SK-N-SH (cell line): ENCODE measurements at regions not wholly inside any gene's neighbourhood (a gene's known extent, or its start where the extent isn't known, plus 50 kb on each side); places are given as distances from the start of the nearest gene placed in this dataset.

ENCODE experiments used
- CTCF ChIA-PET: fragments of 300-600, 350-600 bp; formaldehyde crosslinking; extraction: SDS; loops from one replicate; lab custom pipeline; 2021; lab: Yijun Ruan, JAX
- POLR2A ChIA-PET: fragments of 350-600 bp; sonication (Branson Sonifier 250); formaldehyde crosslinking; extraction: SDS; loops from one replicate; lab custom pipeline; 2020; ENCODE audit warnings: antibody characterized with exemption, inconsistent platforms; lab: Yijun Ruan, JAX
- DNase-seq: peaks from one replicate; pipeline ENCODE4 v3.0.0; 2012
- H2AFZ ChIP-seq: fragments of 200-600 bp; sonication (generic); 2 replicates; pipeline ENCODE4 v1.8.1; 2016; ENCODE audit warnings: antibody characterized with exemption, mild to moderate bottlenecking, low read depth
- H3F3A ChIP-seq: fragments of 200-600 bp; sonication (generic); replicated peaks from 2 replicates; pipeline ENCODE3; 2016; ENCODE audit warnings: antibody characterized with exemption, mild to moderate bottlenecking; ENCODE audit not compliant: insufficient read depth
- H3K27ac ChIP-seq, 2 experiments: fragments of 200-500 bp in 1 of 2; fragments of 200-600 bp in 1 of 2; sonication (Bioruptor generic) in 1 of 2; sonication (generic), shearing (Covaris generic) in 1 of 2; 2 replicates each; pipeline versions ENCODE4 v1.5.1 to v1.6.1; 2014 to 2016; ENCODE audit warnings: low read depth in 2 of 2, inconsistent platforms in 1 of 2, low read length in 1 of 2, mild to moderate bottlenecking in 1 of 2, mixed read lengths in 1 of 2
- H3K27me3 ChIP-seq: fragments of 200-600 bp; sonication (generic), shearing (Covaris generic); 2 replicates; pipeline ENCODE4 v1.6.1; 2016; ENCODE audit warnings: mixed run types; ENCODE audit not compliant: insufficient read depth
- H3K36me3 ChIP-seq, 2 experiments: fragments of 200-500 bp in 1 of 2; fragments of 200-600 bp in 1 of 2; sonication (Bioruptor generic) in 1 of 2; sonication (generic) in 1 of 2; replicated peaks in 1 of 2; 2 replicates each; pipeline versions ENCODE3 to v1.5.1; 2014 to 2016; ENCODE audit warnings: low read length in 1 of 2, mild to moderate bottlenecking in 1 of 2; ENCODE audit not compliant: insufficient read depth in 2 of 2, control insufficient read depth in 1 of 2
- H3K4me1 ChIP-seq, 2 experiments: fragments of 200-500 bp in 1 of 2; fragments of 200-600 bp in 1 of 2; sonication (Bioruptor generic) in 1 of 2; sonication (generic), shearing (Covaris generic) in 1 of 2; 2 replicates each; pipeline versions ENCODE4 v1.5.1 to v1.6.1; 2014 to 2016; ENCODE audit warnings: low read depth in 1 of 2, low read length in 1 of 2, mixed run types in 1 of 2; ENCODE audit not compliant: insufficient read depth in 2 of 2, control insufficient read depth in 1 of 2
- H3K4me2 ChIP-seq: fragments of 200-600 bp; sonication (generic), shearing (Covaris generic); 2 replicates; pipeline ENCODE4 v1.6.1; 2017; ENCODE audit warnings: mixed run types
- H3K4me3 ChIP-seq, 2 experiments: fragments of 200-500 bp in 1 of 2; fragments of 200-600 bp in 1 of 2; sonication (Bioruptor generic) in 1 of 2; sonication (generic), shearing (Covaris generic) in 1 of 2; 2 replicates each; pipeline versions ENCODE4 v1.5.1 to v1.8.1; 2014 to 2016; ENCODE audit warnings: low read depth in 2 of 2, inconsistent platforms in 1 of 2, low read length in 1 of 2, mild to moderate bottlenecking in 1 of 2, mixed read lengths in 1 of 2, moderate library complexity in 1 of 2
- H3K79me2 ChIP-seq: fragments of 200-600 bp; sonication (generic); 2 replicates; pipeline ENCODE4 v1.8.1; 2017; ENCODE audit warnings: mild to moderate bottlenecking; ENCODE audit not compliant: insufficient read depth
- H3K9ac ChIP-seq: fragments of 200-600 bp; sonication (generic); 2 replicates; pipeline ENCODE4 v1.6.1; 2017; ENCODE audit warnings: mixed run types
- H3K9me2 ChIP-seq: fragments of 200-600 bp; sonication (generic); 2 replicates; pipeline ENCODE4 v1.6.1; 2017; ENCODE audit warnings: mixed run types
- H3K9me3 ChIP-seq: fragments of 200-600 bp; sonication (generic); 2 replicates; pipeline ENCODE4 v1.6.1; 2017; ENCODE audit warnings: mixed run types, mild to moderate bottlenecking, moderate library complexity
- H4K20me1 ChIP-seq: fragments of 200-600 bp; sonication (generic); 2 replicates; pipeline ENCODE4 v1.6.1; 2017; ENCODE audit warnings: mild to moderate bottlenecking, mixed run types; ENCODE audit not compliant: insufficient read depth
- CHD2 ChIP-seq: fragments of 150-350 bp; IDR thresholded peaks from 2 replicates; pipeline ENCODE4 v1.6.1; 2018; ENCODE audit warnings: low read length; ENCODE audit not compliant: partially characterized antibody
- CTCF ChIP-seq: fragments of 200-600 bp; sonication (generic); IDR thresholded peaks from 2 replicates; pipeline ENCODE4 v1.6.1; 2017; ENCODE audit warnings: antibody characterized with exemption, mild to moderate bottlenecking, moderate library complexity
- EZH2phosphoT487 ChIP-seq: fragments of 200-600 bp; sonication (generic); IDR thresholded peaks from 2 replicates; pipeline ENCODE4 v1.6.1; 2017; ENCODE audit warnings: low read depth, mixed run types, mild to moderate bottlenecking, antibody characterized with exemption, moderate library complexity, borderline replicate concordance
- FOSL2 ChIP-seq: IDR thresholded peaks from 2 replicates; pipeline ENCODE4 v1.4.0; 2012; ENCODE audit warnings: low read depth, mild to moderate bottlenecking, moderate library complexity, borderline replicate concordance
- FOXJ3 ChIP-seq: sonication (generic); formaldehyde crosslinking; IDR thresholded peaks from 2 replicates; pipeline ENCODE4 v1.5.1; 2020; ENCODE audit warnings: mild to moderate bottlenecking, missing genetic modification reagents
- FOXM1 ChIP-seq: IDR thresholded peaks from 2 replicates; pipeline ENCODE4 v1.4.0; 2012; ENCODE audit warnings: low read depth, mild to moderate bottlenecking
- GATA2 ChIP-seq: sonication (generic); formaldehyde crosslinking; IDR thresholded peaks from 2 replicates; pipeline ENCODE4 v1.5.0; 2020; ENCODE audit warnings: mild to moderate bottlenecking, missing genetic modification reagents
- IRF3 ChIP-seq: fragments of 150-350 bp; IDR thresholded peaks from 2 replicates; pipeline ENCODE4 v1.6.1; 2016; ENCODE audit warnings: mild to moderate bottlenecking, low read depth, low read length
- JUND ChIP-seq: IDR thresholded peaks from 2 replicates; pipeline ENCODE4 v1.4.0; 2012
- MXI1 ChIP-seq: IDR thresholded peaks from 2 replicates; pipeline ENCODE4 v1.6.1; 2012; ENCODE audit warnings: mild to moderate bottlenecking, low read depth, low read length, improper control_type of control experiment
- PBX3 ChIP-seq: IDR thresholded peaks from 2 replicates; pipeline ENCODE4; 2012
- POLR2AphosphoS5 ChIP-seq: IDR thresholded peaks from 2 replicates; pipeline ENCODE4 v1.6.1; 2012; ENCODE audit warnings: low read depth, low read length
- REST ChIP-seq: IDR thresholded peaks from 2 replicates; pipeline ENCODE4 v1.6.1; 2012; ENCODE audit warnings: mild to moderate bottlenecking, low read depth, low read length, moderate library complexity
- RFX5 ChIP-seq: IDR thresholded peaks from 2 replicates; pipeline ENCODE4 v1.6.1; 2012; ENCODE audit warnings: mild to moderate bottlenecking, improper control_type of control experiment, low read length
- SIN3A ChIP-seq: IDR thresholded peaks from 2 replicates; pipeline ENCODE4 v1.6.1; 2012; ENCODE audit warnings: low read depth, mild to moderate bottlenecking, low read length, moderate library complexity, borderline replicate concordance
- TAF1 ChIP-seq: IDR thresholded peaks from 2 replicates; pipeline ENCODE4 v1.6.1; 2012; ENCODE audit warnings: low read depth, mild to moderate bottlenecking, low read length, moderate library complexity, borderline replicate concordance
- TEAD4 ChIP-seq: IDR thresholded peaks from 2 replicates; pipeline ENCODE4 v1.4.0; 2012; ENCODE audit warnings: mild to moderate bottlenecking, borderline replicate concordance; ENCODE audit not compliant: insufficient read depth
- USF1 ChIP-seq: IDR thresholded peaks from 2 replicates; pipeline ENCODE4 v1.4.0; 2012; ENCODE audit warnings: low read depth, borderline replicate concordance
- USF2 ChIP-seq: fragments of 150-350 bp; IDR thresholded peaks from 2 replicates; pipeline ENCODE4 v1.6.1; 2017; ENCODE audit warnings: antibody characterized with exemption, low read length, low read depth, borderline replicate concordance
- ZBTB33 ChIP-seq: IDR thresholded peaks from 2 replicates; pipeline ENCODE4 v1.4.0; 2012; ENCODE audit warnings: low read depth, borderline replicate concordance
- WGBS: methylation state at CpG from one replicate; pipeline ENCODE4 v1.1.6; 2017; ENCODE audit warnings: low lambda C conversion rate; 5-methylcytosine and 5-hydroxymethylcytosine counted together

- Histone ChIP-seq H4K20me1 (no peaks in the 10 kb centered on the region), H3K27me3 (no peaks in the 10 kb centered on the region), H3K9ac (no peak overlapping the region), H2AFZ (no peak overlapping the region), H3K9me2 (no peaks in the 10 kb centered on the region), H3K79me2 (no peaks in the 10 kb centered on the region), H3K4me3 (no peak overlapping the region), H3K4me1 (no peaks in the 10 kb centered on the region), H3F3A (no peaks in the 10 kb centered on the region), H3K36me3 (no peaks in the 10 kb centered on the region), H3K9me3 (no peaks in the 10 kb centered on the region), H3K27ac (no peak overlapping the region), H3K4me2 (no peak overlapping the region)
- ChIA-PET POLR2A (no interaction called here), CTCF (no interaction called here)
- TF ChIP-seq RFX5: no peak
- no peak for TF ChIP-seq USF1
- TF ChIP-seq FOXJ3 (CRISPR knock-in tag): no peak
- no peak for TF ChIP-seq SIN3A
- TF ChIP-seq TAF1: no peak
- no peak for TF ChIP-seq CTCF
- no peak for TF ChIP-seq IRF3
- TF ChIP-seq MXI1: no peak
- TF ChIP-seq ZBTB33: no peak
- TF ChIP-seq REST: no peak
- no peak for TF ChIP-seq CHD2
- TF ChIP-seq GATA2 (CRISPR knock-in tag): no peak
- TF ChIP-seq EZH2phosphoT487: no peak
- TF ChIP-seq POLR2AphosphoS5: no peak
- no peak for TF ChIP-seq FOSL2
- TF ChIP-seq JUND: no peak
- no peak for TF ChIP-seq TEAD4
- no peak for TF ChIP-seq USF2
- TF ChIP-seq PBX3: no peak
- no peak for TF ChIP-seq FOXM1
- no peak for DNase-seq
- WGBS: 47% methylated on average over 2 of the region's 2 CpGs
These were observed 373.0 kb downstream of the HDGFL1 start for GRCh38 chr6:22942403-22942802.
